GM19240 (cell line): ENCODE measurements at regions not wholly inside any gene's neighbourhood (a gene's known extent, or its start where the extent isn't known, plus 50 kb on each side); places are given as distances from the start of the nearest gene placed in this dataset.

Experiments
- DNase-seq: peaks from one replicate; pipeline ENCODE4 v3.0.0; 2011; ENCODE audit warnings: low spot score; ENCODE audit not compliant: insufficient read length

DNA sequence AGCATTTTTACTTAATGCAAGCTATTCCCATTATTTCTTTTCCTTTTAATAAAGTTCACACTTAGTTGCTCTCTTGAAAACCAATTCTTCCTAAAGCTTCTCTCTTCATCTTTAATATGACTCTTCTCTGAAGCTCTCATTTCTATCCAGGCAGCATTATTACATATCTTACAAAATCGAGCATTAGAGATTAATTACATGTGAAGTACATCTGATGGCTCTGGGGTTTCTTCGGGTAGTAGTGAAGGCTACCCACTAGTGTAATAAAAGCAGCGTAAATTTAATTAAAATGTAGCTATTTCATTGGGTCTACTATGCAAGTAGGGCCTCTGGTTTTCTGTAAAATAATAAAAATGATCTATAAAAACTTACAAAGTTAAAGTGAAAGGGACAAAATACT lies 513.6 kb upstream of the DPH6 start:
- DNase-seq: no peak

DNA sequence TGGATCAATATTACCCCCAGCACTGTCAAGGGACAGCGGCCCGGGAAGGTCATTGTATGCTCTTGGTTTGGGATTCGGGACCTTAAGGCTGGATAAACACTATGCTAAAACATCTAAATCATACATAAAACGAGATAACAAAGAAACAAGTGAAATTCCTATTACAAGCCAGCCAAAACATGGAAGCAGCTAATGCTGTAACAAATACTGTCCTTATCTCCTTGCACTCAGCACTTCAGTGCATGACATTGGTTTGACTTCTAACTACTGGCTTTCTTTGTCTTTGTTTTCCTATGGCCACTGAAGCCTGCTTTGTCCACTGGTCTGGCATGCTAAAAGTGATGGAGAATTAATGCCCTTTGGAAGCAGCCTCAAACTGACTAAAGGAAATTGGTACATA lies 516.4 kb upstream of the DPH6 start:
- no peak for DNase-seq

GRCh38 chr15:36066757-36067156 lies 512.7 kb upstream of the CDIN1 start:
- DNase-seq: no peak

DNA sequence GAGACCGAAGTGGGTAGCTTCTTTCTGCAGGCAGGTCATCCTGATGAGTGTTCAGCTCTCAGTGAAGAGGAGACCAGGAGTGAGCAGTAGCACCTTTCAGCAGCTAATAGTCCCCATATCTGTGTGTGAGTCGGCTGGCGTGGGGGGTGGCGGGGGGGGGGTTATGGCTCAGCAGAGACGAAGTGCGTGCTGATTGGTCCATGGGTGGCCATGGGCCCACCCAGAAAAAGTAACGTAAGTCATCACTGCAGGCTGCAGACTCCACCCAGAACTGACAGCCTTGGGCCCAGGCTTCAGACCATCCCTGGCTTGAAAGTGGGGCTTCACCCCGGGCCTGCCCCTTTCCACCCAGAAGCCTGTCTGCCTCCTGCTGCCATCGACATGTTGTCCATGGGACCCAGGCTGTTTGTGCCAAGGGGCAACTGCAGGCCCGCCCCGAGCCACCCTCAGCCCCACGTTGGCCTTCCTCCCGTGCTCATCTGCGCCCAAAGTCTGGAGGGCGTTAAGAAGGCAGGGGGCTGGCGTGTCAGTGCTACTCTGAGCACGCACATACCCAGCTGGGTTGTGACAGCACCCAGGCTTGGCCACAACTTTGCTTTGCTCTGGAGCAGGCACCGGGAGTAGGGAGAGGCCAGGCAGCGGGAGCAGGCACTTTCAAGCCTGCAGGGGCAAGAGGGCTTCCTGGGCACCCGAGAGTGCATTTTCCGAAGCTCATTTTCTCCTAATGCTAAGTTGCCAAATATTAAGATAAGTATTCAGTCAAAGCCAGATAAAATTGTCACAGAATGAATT lies 511.7 kb upstream of the CDIN1 start:
- no peak for DNase-seq

DNA sequence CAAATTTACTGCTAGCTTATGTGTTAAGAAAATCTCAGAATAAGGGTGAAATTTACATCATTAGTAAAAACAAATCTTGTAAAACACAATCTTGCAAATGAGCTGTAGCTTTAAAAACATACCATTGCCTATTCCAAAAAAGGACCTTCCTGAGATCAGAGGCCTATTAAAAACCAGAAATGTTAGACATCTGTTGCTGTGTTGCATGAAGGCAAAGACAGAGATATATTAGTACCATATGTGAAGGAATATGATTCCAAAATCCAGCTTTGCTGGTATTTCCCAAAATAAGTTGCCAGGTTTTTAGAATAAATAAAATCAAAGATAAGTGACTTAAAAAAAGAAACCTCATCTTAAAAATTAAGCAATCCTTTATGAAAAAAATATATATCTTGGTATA lies 504.1 kb upstream of the CDIN1 start:
- DNase-seq: no peak

DNA sequence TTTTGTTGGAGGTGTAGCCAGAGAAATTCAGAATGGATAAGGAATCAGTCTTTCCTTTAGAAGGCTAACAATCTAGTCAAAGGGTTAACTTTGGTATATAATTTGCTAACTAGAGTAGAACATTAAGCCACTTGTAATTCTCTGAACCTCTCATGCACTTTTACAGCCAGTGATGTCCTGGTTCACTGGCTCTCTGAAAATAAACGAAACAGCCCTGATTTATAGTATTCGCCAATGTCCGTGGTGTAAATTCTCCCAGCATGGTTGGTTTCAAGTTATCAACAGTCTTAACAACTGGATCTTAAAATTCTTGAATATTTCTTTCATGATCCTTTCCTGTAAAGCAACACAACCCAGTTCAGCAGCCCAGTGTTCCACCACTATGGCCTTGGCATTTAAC lies 500.4 kb upstream of the CDIN1 start:
- DNase-seq: no peak

GRCh38 chr15:36080759-36081158 lies 498.7 kb upstream of the CDIN1 start:
- no peak for DNase-seq

DNA sequence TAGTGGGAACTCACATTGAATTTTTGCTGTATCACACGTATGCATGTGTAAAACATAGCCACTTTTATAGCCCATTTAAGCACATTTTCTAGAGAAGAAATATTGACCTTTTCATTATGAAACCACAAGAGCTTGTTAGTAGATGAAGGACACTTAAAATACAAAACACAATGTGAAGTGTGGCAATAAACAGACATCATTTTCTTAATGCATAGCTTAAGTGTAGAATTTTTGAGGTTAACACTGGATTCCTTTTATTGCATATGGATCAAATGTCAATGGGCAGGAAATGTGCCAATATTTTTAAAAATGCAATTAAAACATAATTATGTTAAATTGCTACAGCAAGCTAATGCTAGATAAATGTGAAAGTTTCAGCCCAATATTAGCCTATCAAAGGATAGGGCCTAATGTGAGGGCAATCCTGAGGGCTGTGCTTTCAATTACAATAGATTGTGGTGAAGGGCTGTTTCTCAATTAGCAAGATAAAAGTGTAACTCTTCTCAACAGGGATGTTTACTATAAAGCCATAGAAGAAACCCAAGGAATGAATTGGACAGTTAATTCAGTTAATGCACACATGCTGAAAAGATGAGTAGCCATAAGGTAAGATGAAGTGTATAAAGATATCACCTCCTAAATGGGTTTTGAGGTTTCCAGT lies 489.0 kb upstream of the CDIN1 start:
- DNase-seq: no peak

GRCh38 chr15:36106640-36107335 lies 472.6 kb upstream of the CDIN1 start:
- no peak for DNase-seq

DNA sequence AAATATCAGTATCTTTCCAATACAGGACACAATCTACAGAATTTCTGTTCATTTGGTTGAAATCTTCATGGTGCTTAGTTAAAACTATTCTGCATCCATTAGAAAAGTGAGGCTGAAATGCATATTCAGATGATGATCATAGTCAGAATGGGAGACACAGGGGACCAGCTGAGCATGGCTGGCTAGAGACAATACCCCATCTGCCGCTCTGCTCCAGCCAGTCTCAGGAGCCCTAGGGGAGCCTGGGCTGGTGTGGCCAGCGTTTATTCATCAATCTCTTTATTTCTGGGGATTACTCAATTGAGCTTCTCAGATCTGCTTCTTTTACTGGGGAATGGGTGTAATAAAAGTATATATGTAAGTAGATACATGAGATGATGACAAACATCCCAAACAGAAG lies 470.9 kb upstream of the CDIN1 start:
- no peak for DNase-seq

DNA sequence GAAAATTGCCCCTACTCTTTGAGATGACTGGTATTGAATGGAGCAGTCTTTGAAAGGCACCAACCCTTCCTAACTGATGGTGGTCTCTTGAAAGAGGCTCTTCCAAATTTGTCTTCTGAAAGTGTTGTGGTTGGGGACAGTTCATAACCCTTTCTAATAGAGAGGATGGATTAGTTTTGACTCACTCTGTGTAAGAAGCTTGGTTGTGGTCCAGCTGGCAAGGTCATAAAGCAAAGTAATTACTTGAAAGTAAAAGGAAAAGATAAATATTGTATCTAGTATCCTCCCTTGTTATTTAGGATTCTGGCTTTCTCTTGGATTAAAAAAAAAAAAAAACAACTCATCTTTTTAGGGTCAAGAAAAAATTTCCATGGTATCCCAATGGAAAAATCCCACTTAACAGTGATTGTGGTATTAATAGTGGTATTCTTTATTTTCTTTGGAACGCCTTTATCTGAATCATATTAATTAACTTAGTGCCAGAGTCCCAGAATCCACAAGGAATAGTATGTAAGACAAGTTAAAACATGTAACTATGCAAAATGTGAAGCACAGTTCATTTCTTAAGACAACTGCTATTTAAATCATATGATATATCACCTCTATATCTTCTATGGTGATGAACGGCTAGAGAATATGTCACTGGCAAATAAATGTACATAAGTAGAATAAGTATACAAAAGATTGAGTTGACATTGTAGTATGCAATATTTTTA lies 469.3 kb upstream of the CDIN1 start:
- no peak for DNase-seq

DNA sequence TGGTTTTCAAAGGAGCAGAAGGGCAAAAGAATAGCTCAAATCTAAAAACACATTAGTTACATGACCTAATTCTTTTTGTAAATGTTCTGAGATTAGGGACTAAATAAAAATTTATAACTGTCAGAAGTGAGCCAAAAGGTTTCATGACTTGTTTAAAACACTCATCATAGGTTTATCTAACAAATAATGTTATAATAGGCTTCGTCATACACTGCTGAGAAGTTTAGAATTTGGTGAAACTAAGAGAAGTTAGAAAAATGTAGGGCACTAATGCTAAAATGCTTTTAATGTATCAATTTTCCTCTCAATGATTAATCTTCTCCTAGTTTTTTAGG lies 468.8 kb upstream of the CDIN1 start:
- DNase-seq: no peak

GRCh38 chr15:36117296-36117787 lies 462.1 kb upstream of the CDIN1 start:
- DNase-seq: no peak

DNA sequence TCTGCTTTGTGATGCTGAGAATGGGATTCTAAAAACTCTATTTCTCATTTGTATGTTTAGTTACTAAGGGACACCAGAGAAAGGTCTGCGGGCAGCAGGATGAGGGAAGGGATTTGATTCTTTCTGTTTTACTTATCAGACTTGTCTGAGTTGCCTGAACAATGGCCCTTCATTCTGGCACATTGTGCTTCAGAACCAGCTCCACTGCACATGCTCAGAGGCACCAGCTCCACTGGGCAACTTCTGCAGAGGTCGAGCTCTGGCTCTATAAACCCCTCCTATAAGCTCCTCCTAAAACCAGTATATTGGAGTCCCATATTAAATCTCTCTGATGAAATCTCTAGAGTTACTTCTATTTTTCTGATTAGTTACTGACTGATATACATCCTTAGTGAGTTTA lies 453.2 kb upstream of the CDIN1 start:
- no peak for DNase-seq

DNA sequence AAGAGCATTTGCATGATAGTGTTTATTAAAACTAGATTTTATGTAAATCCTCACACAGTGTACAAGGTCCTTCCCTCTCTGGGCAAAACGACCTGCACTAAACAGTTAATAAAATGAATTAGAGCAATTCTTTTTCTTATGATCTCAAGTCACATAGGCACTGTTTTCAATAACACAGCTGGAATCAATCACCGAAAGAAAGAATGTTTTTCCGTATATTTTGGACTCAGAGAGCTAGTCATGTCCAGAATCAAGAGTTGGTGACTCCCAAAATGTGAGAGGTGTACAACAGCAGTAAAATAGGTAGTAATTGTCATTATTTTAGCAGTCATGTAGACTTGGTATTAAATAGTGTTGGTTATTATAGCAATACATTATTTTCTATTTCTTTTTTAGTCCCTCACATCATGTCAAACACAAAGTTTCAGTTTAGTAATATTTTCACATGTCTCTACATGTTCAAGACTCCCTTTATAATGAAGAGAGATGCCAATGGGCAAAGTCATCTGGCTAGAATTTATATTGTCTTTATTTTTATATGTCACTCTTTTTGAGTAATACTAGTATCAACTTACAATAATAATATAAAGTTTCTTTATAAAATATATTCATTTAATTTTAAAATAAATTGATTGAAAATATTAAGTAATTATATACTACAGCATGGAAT lies 448.6 kb upstream of the CDIN1 start:
- no peak for DNase-seq

DNA sequence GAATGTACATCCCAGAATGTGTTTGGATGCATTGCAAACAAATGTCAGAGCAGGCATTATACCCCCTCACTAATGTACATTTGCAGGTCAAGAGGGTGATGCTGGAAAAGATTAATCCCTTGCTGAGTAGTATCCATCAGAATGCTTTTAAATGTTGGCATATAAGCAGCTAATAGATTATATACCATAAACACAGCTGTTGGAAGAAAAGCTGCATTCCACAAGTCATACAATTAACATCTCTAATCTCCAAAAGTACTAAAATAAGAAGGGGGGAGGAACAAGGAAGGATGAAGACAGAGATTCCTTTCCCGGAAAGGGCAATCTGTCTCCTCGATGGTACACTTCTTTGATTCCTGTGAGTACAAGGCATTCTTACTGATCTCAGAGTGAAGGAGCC lies 445.7 kb upstream of the CDIN1 start:
- no peak for DNase-seq

- DNase-seq: no peak
Observed at GRCh38 chr15:36136049-36136448, 443.4 kb upstream of the CDIN1 start.

DNA sequence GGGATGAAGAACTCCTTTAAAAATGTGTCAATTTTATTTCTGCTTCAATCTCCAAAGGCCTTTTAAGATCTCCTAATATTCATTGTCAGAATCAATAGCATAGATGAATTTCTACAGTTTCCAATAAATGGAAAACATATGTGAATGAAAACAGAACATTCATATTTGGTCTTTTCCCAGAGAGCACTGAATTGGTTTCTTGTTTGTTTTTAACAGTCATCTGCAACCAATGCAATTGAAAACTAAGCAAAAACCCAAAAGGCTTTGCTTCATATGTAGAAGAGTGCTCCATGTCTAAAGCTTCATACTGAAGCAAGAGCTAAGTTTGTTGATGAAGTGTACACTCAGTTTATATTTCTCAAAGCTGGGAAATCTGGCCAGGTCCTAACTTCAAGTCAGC lies 426.5 kb upstream of the CDIN1 start:
- no peak for DNase-seq

DNA sequence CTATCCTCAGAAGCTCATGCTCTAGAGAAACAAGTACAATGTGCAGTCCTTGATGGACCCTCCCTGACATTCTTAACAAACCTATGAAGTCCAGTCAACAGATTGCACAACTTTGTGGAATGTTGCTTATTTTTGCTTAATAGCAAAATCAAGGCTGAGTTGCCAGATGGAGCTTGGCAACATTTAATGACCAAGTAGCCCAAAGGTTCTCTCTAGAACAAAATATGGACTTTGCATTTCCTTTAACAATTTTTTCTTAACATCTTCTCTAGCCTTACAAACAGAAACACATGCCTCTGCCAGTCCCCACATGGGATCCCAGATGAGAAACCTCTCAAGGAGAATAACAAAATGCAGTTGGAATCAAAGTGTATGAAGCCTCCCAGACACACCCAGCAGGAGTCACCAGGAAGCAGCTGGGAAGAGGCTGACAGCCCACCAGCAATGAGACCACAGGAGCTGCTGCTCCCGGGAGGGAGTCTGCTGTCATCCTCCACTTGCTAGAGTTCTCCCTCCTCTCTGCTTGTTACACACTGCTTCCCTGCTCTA lies 422.5 kb upstream of the CDIN1 start:
- DNase-seq: no peak

GRCh38 chr15:36160351-36160750 lies 419.1 kb upstream of the CDIN1 start:
- no peak for DNase-seq

DNA sequence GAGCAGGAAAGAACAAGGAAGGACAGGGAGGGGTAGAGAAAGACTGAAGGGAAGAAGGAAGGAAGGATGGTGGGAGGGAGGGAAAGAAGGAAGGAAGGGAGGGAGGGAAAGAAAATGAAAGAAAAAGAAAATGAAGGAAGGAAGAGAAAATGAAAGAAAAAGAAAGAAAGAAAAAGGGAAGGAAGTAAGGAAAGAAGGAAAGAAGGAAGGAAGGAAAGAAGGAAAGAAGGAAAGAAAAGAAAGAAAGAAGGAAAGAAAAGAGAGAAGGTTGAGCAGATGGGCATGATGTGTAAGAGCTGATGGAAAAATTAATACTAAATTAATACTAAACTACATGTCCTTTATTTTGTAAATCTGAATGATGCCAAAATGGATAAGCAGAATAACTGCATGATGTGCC lies 418.3 kb upstream of the CDIN1 start:
- no peak for DNase-seq
